PC-9 (cell line): ENCODE measurements at regions not wholly inside any gene's neighbourhood (a gene's known extent, or its start where the extent isn't known, plus 50 kb on each side); places are given as distances from the start of the nearest gene placed in this dataset.

Experiments used
- EZH2 ChIP-seq: fragments of 200-600 bp; sonication (generic); IDR thresholded peaks from 2 replicates; pipeline ENCODE4 v1.8.0; 2017; ENCODE audit warnings: antibody characterized with exemption, low read depth
- TF ChIP-seq, protein P1 (sequence below): fragments of 200-600 bp; sonication (generic); conservative IDR thresholded peaks from 2 replicates; pipeline ENCODE4 v1.6.1; 2017; ENCODE audit warnings: mixed run types, antibody characterized with exemption, mild to moderate bottlenecking, moderate library complexity

DNA sequence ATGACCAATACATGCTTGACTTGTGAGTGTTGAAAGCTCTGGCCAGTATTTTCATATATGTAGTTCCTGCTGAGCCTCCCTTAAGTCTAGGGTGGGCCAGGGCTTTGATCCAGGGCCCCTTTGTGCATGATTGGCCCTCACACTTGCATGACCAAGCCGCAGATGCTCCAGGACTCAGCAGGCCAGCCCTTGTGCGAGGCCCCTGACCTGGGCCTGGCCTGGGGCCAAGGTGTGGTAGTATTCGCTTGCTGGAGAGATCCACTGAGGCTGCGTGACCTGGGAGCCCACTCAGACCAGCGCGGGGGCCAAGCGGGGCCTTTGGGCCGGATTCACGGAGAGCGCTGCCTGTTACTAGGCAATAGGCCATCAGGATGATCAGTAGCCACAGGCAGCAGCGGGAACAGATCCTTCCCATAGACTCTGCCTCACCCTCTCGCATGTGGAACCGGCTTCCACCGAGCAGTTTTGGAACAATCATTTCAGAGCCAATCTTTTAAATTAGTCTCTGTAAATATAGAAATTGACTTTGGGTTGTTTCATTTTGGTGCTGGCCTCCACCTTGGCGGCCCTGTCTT is 79.0 kb upstream of the PTCH1 start:
- TF ChIP-seq, protein P1, sequence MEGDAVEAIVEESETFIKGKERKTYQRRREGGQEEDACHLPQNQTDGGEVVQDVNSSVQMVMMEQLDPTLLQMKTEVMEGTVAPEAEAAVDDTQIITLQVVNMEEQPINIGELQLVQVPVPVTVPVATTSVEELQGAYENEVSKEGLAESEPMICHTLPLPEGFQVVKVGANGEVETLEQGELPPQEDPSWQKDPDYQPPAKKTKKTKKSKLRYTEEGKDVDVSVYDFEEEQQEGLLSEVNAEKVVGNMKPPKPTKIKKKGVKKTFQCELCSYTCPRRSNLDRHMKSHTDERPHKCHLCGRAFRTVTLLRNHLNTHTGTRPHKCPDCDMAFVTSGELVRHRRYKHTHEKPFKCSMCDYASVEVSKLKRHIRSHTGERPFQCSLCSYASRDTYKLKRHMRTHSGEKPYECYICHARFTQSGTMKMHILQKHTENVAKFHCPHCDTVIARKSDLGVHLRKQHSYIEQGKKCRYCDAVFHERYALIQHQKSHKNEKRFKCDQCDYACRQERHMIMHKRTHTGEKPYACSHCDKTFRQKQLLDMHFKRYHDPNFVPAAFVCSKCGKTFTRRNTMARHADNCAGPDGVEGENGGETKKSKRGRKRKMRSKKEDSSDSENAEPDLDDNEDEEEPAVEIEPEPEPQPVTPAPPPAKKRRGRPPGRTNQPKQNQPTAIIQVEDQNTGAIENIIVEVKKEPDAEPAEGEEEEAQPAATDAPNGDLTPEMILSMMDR: no peak
- TF ChIP-seq EZH2: no peak
